ENCODE measurements at regions not wholly inside any gene's neighbourhood (a gene's known extent, or its start where the extent isn't known, plus 50 kb on each side); places are given as distances from the start of the nearest gene placed in this dataset.

DNA sequence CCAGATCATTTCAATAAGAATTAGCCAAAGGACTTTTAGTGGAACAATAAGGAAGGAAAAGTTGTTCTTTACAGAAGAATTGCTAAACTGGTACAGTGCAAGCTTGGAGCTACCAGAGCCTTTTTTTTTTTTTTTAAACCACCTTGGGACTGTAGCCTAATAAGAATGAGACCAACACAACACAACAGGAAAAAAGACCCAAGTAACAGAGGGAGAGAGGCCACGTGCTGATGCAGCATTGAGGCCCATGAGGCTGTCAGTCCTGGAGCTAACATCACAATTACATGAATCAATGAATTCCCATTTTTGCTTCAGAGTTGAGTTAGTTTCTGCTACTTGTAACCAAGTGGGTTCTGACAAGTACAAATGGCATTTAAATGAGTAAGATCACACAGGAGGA lies 149.0 kb upstream of the EEA1 start:
- no peak overlapping the region for H3K4me3 ChIP-seq
- WGBS, 2 donors: 53 to 65% methylated on average over 1 of the region's 1 CpG
- no peak for ATAC-seq
- TF ChIP-seq CTCF (IDR thresholded peaks at IDR 0.05): no peak
- no peak overlapping the region for H3K27ac ChIP-seq
- no peak for DNase-seq
- peaks cover 0 to 8% (median 0%) of the 10 kb centered on the region in 9 donors for H3K4me1 ChIP-seq
- H3K36me3 ChIP-seq: no peaks in the 10 kb centered on the region
- intact Hi-C loops (cut with DNase I): no loop called here
- no peaks in the 10 kb centered on the region for H3K27me3 ChIP-seq
- no peaks in the 10 kb centered on the region for H3K9me3 ChIP-seq

- intact Hi-C loops (cut with DNase I): no loop called here
- WGBS, 2 donors: 95 to 98% methylated on average over 8 of the region's 8 CpGs
- TF ChIP-seq CTCF (IDR thresholded peaks at IDR 0.05): no peak
- ATAC-seq: no peak
- no peaks in the 10 kb centered on the region for H3K9me3 ChIP-seq
- no peaks in the 10 kb centered on the region for H3K36me3 ChIP-seq
- peaks cover 0 to 8% (median 0%) of the 10 kb centered on the region in 9 donors for H3K4me1 ChIP-seq
- H3K27me3 ChIP-seq: no peaks in the 10 kb centered on the region
- no peak for DNase-seq
- no peak overlapping the region for H3K4me3 ChIP-seq
- H3K27ac ChIP-seq: no peak overlapping the region
These were observed 149.5 kb upstream of the EEA1 start for GRCh38 chr12:93078577-93078976.

DNA sequence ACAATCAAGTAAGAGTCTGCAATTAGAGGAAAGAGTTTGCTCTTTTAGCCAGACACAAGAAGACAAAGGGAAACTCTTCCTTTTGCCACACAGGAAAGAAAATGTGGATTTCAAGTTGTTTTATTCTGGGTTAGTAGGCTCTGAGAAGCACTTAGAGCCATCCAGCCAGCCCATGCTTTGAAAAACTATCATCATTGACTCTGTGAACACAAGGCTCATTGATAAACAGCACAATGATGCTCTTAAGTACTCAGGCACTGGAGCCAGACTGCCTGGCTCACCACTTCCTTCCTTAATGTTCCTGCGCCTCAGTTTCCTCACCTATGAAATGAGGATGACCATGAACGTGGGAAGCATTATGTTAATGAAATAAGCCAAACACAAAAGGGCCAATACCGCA lies 150.2 kb upstream of the EEA1 start:
- no peak for DNase-seq
- Histone ChIP-seq H3K9me3 (no peaks in the 10 kb centered on the region), H3K27me3 (no peaks in the 10 kb centered on the region), H3K36me3 (no peaks in the 10 kb centered on the region), H3K27ac (no peak overlapping the region), H3K4me1 (peaks cover 0 to 8% (median 0%) of the 10 kb centered on the region in 9 donors), H3K4me3 (no peak overlapping the region)
- no peak for ATAC-seq
- intact Hi-C loops (cut with DNase I): no loop called here
- 92 to 94% methylated on average over 3 of the region's 3 CpGs for WGBS, 2 donors
- no peak for TF ChIP-seq CTCF (IDR thresholded peaks at IDR 0.05)

DNA sequence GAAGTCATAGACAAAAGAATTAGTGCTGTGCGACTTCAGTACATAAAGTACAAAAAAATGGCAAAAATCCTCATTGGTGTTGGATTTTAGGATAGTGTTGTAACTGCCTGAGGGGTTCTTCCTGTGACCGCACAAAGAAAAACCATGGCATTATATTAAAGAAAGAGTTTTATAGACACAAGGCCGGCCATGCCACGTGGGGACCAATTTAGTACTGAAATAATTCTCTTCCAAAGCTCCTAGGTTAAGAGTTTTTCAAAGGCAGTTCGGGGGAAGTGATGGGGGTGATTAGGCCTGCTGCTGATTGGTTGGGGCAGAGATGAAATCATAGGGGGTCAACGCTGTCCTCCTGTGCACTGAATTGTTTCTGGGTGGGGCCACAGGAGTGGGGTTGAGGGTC lies 150.9 kb upstream of the EEA1 start:
- no peaks in the 10 kb centered on the region for H3K9me3 ChIP-seq
- TF ChIP-seq CTCF (IDR thresholded peaks at IDR 0.05): no peak
- H3K27me3 ChIP-seq: no peaks in the 10 kb centered on the region
- H3K4me1 ChIP-seq: peaks cover 0 to 8% (median 0%) of the 10 kb centered on the region in 9 donors
- 89 to 91% methylated on average over 6 of the region's 6 CpGs for WGBS, 2 donors
- no peak overlapping the region for H3K4me3 ChIP-seq
- ATAC-seq (no peak), DNase-seq (no peak)
- intact Hi-C loops (cut with DNase I): no loop called here
- no peak overlapping the region for H3K27ac ChIP-seq
- no peaks in the 10 kb centered on the region for H3K36me3 ChIP-seq

DNA sequence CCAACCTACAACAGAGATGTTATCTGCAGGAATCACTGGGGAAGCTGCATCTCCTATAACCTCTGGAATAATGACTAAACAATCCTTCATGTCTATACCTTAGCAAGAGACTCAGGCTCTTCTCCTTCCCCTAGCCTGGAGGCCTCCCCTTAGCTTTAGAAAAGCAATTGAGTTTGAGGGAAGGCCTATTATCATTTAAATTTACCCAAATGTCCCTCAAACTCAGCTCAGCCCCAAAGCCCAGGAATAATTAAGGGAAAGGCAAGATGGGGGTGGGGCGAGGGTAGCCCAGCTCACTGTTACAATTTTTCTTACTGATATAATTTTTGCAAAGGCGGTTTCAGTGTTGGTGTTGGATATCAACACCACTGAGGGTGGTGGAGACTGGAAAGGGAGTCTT lies 151.4 kb upstream of the EEA1 start:
- intact Hi-C loops (cut with DNase I): no loop called here

More for the DNA sequence above, 151.4 kb upstream of the EEA1 start:
- DNase-seq: no peak
- H3K27me3 ChIP-seq: no peaks in the 10 kb centered on the region
- H3K4me1 ChIP-seq: peaks cover 0 to 8% (median 0%) of the 10 kb centered on the region in 9 donors
- no peak for ATAC-seq
- no peaks in the 10 kb centered on the region for H3K9me3 ChIP-seq
- no peaks in the 10 kb centered on the region for H3K36me3 ChIP-seq
- H3K4me3 ChIP-seq: no peak overlapping the region
- H3K27ac ChIP-seq: no peak overlapping the region
- no peak for TF ChIP-seq CTCF (IDR thresholded peaks at IDR 0.05)
- WGBS, 2 donors: 74 to 81% methylated on average over 2 of the region's 2 CpGs

Measured in heart right ventricle (tissue), 16 donors.